Prostate gland (tissue), 2 donors: ENCODE measurements at regions not wholly inside any gene's neighbourhood (a gene's known extent, or its start where the extent isn't known, plus 50 kb on each side); places are given as distances from the start of the nearest gene placed in this dataset.

Experiments
- DNase-seq: peaks from one replicate; pipeline ENCODE4 v3.0.0-alpha.2; 2019; ENCODE audit warnings: low spot score
- H3K27ac ChIP-seq, 2 donors: fragments of 200-600 bp; sonication (generic); 2 replicates each; pipeline ENCODE4 v1.5.1; 2017 to 2019
- H3K27me3 ChIP-seq: fragments of 200-600 bp; sonication (generic); replicated peaks from 2 replicates; pipeline ENCODE4 v1.5.1; 2019; ENCODE audit not compliant: insufficient read depth
- H3K36me3 ChIP-seq, 2 donors: fragments of 200-600 bp; sonication (generic); 1 replicate in 1 of 2; 2 replicates in 1 of 2; pipeline versions ENCODE4 v1.5.1 to v1.8.1; 2017 to 2019
- H3K4me1 ChIP-seq: fragments of 200-600 bp; sonication (generic); replicated peaks from 2 replicates; pipeline ENCODE4 v1.5.1; 2019
- H3K4me3 ChIP-seq, 2 donors: fragments of 200-600 bp; sonication (generic); 2 replicates each; pipeline ENCODE4 v1.5.1; 2017 to 2019
- H3K9me3 ChIP-seq: fragments of 200-600 bp; sonication (generic); 2 replicates; pipeline ENCODE4 v1.5.1; 2017
- POLR2A ChIP-seq: fragments of 450-650 bp; IDR thresholded peaks from one replicate; pipeline ENCODE4 v1.6.1; 2016; ENCODE audit warnings: antibody characterized with exemption, mild to moderate bottlenecking
- POLR2AphosphoS5 ChIP-seq: sonication (generic); formaldehyde crosslinking; IDR thresholded peaks from one replicate; pipeline ENCODE4 v1.6.1; 2017; ENCODE audit warnings: antibody characterized with exemption
- WGBS: methylation state at CpG from one replicate; pipeline ENCODE4 v1.1.5; 2018; 5-methylcytosine and 5-hydroxymethylcytosine counted together
- intact Hi-C: fragments of 100-400 bp; cut with DNase I; formaldehyde crosslinking; loops from one replicate; pipeline ENCODE4 v1.14.2; 2022
- TF ChIP-seq, protein P1 (sequence below), 4 experiments: fragments of 200-600 bp in 2 of 4; fragments of 450-650 bp in 2 of 4; sonication (generic) in 2 of 4; IDR thresholded peaks; 1 replicate in 3 of 4; 2 replicates in 1 of 4; pipeline ENCODE4 v1.5.1; 2016 to 2019; ENCODE audit warnings: antibody characterized with exemption in 4 of 4, mild to moderate bottlenecking in 2 of 4, moderate library complexity in 2 of 4

DNA sequence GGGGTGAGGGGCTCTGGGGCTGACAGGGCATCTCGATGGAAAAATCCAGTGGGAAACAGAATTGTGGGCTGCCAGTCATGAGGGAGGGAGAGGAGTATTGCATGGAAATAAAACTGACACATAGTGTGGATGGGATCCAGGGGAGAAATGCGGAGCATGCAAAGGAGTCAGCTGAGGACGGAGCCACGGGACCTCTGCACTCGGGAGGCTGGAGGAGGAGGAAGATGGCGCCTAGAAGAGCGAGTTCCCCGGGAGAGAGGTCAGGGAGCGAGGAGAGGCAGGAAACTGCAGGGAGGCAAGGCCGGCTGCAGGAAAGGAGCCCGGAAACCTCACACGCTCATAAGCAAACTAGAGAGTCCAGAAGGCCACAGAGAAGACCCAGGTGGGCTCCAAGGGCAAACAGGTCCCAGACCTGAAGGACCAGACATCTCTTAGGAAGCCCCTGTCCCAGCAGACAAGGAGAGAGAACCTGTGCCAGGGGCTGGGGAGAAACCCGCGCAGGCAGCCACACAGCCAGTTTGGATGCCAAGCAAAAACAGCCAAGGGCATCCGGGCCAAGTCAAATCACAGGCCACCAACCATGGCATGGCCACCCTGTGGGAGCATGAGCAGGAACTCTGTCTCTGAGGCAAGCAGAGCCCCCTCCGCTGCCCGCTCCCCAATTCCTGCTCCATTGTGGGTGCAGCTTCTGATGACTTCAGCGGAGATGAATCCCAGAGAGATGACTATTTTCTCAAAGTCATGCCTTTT, 218.8 kb upstream of the ID2 start:
- H3K27ac ChIP-seq = no peak overlapping the region
- 85% methylated on average over 18 of the region's 18 CpGs for WGBS
- TF ChIP-seq POLR2A (no peak), POLR2AphosphoS5 (no peak)
- TF ChIP-seq, protein P1, sequence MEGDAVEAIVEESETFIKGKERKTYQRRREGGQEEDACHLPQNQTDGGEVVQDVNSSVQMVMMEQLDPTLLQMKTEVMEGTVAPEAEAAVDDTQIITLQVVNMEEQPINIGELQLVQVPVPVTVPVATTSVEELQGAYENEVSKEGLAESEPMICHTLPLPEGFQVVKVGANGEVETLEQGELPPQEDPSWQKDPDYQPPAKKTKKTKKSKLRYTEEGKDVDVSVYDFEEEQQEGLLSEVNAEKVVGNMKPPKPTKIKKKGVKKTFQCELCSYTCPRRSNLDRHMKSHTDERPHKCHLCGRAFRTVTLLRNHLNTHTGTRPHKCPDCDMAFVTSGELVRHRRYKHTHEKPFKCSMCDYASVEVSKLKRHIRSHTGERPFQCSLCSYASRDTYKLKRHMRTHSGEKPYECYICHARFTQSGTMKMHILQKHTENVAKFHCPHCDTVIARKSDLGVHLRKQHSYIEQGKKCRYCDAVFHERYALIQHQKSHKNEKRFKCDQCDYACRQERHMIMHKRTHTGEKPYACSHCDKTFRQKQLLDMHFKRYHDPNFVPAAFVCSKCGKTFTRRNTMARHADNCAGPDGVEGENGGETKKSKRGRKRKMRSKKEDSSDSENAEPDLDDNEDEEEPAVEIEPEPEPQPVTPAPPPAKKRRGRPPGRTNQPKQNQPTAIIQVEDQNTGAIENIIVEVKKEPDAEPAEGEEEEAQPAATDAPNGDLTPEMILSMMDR (IDR thresholded peaks at IDR 0.05) = no peak
- no peaks in the 10 kb centered on the region for H3K9me3 ChIP-seq
- no peak for DNase-seq
- H3K36me3 ChIP-seq = no peaks in the 10 kb centered on the region
- H3K4me3 ChIP-seq = no peak overlapping the region
- intact Hi-C loops = no loop called here
- H3K27me3 ChIP-seq = no peaks in the 10 kb centered on the region
- no peaks in the 10 kb centered on the region for H3K4me1 ChIP-seq

DNA sequence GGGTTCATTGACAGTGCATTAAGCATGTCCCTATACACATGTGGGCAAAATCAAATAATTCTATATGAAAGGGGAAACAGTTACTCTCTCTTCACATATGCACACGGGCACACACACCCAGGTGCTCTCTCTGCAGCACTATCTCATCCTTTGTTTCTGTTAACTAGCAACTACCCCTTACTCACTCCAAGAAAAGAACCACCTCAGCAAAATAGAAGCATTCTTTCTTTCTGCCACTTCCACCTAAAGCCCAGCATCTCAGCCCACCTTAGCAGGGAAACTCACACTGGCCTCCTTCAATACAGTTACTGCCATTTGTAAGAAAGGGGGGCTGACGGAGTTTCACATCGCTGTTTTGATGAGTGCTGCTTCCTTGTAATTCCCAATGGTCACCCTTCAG, 216.3 kb upstream of the ID2 start:
- H3K27ac ChIP-seq = no peak overlapping the region
- no peak overlapping the region for H3K4me3 ChIP-seq
- no peaks in the 10 kb centered on the region for H3K4me1 ChIP-seq
- no peak for TF ChIP-seq POLR2A
- TF ChIP-seq, protein P1 (IDR thresholded peaks at IDR 0.05) = no peak
- no peak for TF ChIP-seq POLR2AphosphoS5
- no peak for DNase-seq
- no peaks in the 10 kb centered on the region for H3K9me3 ChIP-seq
- 89% methylated on average over 3 of the region's 3 CpGs for WGBS
- H3K27me3 ChIP-seq = no peaks in the 10 kb centered on the region
- no peaks in the 10 kb centered on the region for H3K36me3 ChIP-seq
- intact Hi-C loops = no loop called here

DNA sequence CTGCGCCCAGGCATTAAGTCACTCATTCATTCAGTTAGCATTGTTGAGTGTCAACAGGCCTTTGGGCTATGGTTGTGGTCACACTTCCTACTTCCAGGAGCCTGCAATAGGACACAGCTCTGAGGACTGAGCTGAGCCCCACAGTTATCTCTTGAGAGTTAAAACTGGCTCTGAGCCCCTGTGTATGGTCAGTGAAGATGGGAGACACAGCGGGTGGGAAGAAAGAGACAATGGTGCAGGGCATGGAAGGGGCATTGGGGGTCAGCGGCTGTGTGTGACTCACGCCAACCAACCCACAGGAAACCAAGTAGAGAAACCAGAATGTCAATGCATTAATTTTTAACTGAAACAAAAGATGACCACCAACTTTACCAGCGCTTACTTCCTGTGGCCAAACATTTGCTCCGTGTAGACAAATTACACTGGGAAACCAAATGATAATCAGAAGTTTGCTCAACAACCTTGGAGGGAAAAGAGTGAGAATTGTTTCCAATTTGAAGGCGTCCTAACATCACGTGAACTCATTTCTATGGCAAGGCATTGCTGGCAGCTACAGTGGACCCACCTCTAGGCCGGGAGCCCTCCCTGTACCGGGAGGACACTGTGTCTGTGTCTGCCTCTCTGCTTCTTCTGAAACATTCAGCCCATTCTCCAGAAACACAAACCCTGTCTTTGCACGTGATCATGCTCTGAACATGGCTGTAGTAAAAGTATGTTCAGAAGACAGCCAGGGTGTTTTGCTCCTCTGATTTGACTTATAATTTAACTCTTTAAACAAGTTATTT, 212.0 kb upstream of the ID2 start:
- Histone ChIP-seq H3K27ac (no peak overlapping the region), H3K27me3 (no peaks in the 10 kb centered on the region), H3K4me3 (no peak overlapping the region), H3K36me3 (no peaks in the 10 kb centered on the region), H3K9me3 (no peaks in the 10 kb centered on the region), H3K4me1 (no peaks in the 10 kb centered on the region)
- TF ChIP-seq, protein P1 (IDR thresholded peaks at IDR 0.05) = no peak
- intact Hi-C loops = no loop called here
- DNase-seq = no peak
- 92% methylated on average over 11 of the region's 11 CpGs for WGBS

DNA sequence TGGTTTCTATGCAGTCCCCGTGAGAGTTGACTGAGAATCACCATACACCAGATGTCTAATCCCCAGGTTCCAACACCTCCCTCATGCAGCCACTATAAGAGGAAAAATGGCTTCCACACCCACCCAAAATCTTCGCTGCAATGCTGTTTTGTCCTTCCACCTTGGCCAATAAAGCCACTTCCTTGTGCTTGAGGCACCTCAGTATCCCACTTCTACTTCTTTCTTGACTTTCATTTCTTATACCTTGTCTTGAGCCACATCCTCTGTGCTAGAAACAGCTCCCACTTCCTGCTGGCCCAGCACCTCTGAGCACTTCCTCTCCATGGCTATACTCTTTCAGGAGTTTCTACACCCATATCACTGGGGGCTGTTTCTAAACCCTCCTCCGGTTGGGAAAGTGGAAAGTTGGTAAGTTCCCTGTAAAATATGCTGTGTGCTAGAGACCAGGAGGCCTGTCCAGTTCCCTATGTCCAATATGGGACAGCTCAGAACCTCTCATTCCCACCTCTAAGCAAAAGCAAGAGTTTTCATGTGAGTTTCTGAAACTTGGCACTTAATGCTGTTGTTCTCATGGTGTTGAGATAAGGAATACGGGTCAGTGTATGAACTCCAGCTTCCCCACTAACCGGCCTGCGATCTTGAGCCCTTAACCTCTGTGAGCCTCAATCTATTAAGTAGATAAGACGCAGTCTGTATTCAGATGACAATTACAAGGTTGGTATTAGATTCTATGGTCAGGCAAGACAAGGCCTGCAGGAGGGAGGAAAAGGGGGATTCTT, 209.1 kb upstream of the ID2 start:
- Histone ChIP-seq H3K36me3 (no peaks in the 10 kb centered on the region), H3K9me3 (no peaks in the 10 kb centered on the region), H3K4me3 (no peak overlapping the region), H3K27ac (no peak overlapping the region), H3K4me1 (peaks cover 3% of the 10 kb centered on the region), H3K27me3 (no peaks in the 10 kb centered on the region)
- WGBS = 85% methylated on average over 7 of the region's 7 CpGs
- TF ChIP-seq, protein P1 (IDR thresholded peaks at IDR 0.05) = no peak
- TF ChIP-seq POLR2A = no peak
- TF ChIP-seq POLR2AphosphoS5 = no peak
- intact Hi-C loops = no loop called here
- DNase-seq = no peak
